Myocyte (in vitro differentiated cells): ENCODE measurements at regions not wholly inside any gene's neighbourhood (a gene's known extent, or its start where the extent isn't known, plus 50 kb on each side); places are given as distances from the start of the nearest gene placed in this dataset.

Experiments
- DNase-seq: peaks from one replicate; pipeline ENCODE4 v3.0.0-alpha.2; 2012; ENCODE audit warnings: low read depth

DNA sequence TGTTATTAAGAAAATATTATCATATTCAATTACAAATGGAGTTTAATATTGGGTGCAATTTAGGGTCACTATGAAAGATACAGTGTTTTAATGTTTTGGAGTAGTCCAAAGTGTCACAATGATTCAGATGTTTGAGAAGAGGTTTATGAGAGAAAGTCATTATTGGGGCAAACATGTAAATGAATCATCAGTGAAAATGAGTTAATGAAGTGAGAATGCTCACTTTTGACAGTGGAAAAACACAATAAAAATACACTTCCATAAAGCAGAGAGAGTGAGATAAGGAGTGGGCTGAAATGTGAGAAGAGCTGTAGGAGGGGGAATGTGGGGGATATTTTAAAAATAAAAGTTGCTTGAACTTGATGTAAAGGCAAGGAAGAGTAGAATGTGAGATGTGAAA is 957.1 kb downstream of the PCDH18 start:
- DNase-seq, result no peak

- DNase-seq, result no peak
Observed at GRCh38 chr4:136573460-136573859, 958.8 kb downstream of the PCDH18 start.

DNA sequence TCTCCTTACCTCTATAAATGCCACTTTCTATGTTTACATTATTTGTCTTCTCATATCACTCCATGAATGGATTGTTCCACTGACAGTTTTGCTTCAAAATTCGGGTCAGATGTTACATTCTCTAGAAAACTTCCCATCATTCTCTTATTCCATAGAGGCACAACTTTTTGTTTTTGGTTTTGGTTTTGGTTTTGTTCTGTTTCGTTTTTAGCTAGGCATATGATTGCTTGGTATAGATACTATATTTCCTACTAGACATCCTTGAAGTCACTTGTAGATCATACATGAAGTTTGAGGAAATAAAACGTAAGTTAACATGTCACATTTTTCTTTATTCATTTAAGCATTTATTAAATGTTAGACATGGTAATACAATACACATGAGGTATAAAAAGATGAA is 961.0 kb downstream of the PCDH18 start:
- no peak for DNase-seq

GRCh38 chr4:136562834-136563233 is 969.5 kb downstream of the PCDH18 start:
- no peak for DNase-seq

GRCh38 chr4:136558940-136559494 is 973.3 kb downstream of the PCDH18 start:
- DNase-seq, result peak; percentile 8

- no peak for DNase-seq
Observed at GRCh38 chr4:136557396-136557795, 974.9 kb downstream of the PCDH18 start.

DNA sequence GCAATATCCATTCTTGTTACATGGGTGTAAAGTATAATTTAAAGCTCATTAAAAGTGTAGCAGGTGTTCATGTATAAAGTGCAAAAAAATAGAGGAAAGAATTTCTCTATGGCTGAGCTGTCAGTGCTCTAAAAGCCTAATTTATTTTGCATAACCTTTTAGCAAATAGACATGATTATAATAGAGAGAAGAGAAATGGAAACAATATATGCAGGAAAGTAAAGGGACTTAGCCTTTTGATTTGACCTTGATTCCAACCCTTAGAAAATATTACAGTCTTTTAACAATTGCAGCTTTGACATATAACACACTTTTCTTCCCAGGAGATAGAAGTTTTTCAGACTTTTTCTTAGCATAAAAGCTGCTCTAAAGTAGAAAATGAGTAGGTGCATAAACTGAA is 978.3 kb downstream of the PCDH18 start:
- DNase-seq, result no peak

- DNase-seq, result no peak
Observed at GRCh38 chr4:136551753-136552152, 980.5 kb downstream of the PCDH18 start.

- no peak for DNase-seq
Observed at GRCh38 chr4:136540747-136541146, 991.5 kb downstream of the PCDH18 start.

DNA sequence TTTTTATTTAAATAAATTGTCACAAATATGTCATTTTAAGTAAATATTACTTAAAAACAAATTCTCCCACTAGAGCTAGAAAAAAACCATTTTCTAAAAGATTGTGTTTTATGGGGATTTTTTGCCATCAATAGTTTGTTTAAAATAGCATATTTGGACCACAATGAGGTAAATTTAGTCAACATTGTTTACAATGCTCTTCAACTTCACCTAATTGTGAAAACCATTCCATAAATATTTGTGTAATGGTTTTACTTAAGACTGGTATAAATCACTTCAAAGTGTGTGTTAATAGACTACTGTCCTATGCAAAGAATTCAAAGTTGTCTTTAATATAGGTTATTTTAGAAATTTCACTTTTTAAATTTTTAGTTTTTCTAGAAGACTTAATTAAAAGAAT is 1004.2 kb downstream of the PCDH18 start:
- DNase-seq, result no peak

GRCh38 chr4:136526517-136526916 is 1005.8 kb downstream of the PCDH18 start:
- peak; percentile 1 for DNase-seq

GRCh38 chr4:136524039-136524438 is 1008.3 kb downstream of the PCDH18 start:
- no peak for DNase-seq

DNA sequence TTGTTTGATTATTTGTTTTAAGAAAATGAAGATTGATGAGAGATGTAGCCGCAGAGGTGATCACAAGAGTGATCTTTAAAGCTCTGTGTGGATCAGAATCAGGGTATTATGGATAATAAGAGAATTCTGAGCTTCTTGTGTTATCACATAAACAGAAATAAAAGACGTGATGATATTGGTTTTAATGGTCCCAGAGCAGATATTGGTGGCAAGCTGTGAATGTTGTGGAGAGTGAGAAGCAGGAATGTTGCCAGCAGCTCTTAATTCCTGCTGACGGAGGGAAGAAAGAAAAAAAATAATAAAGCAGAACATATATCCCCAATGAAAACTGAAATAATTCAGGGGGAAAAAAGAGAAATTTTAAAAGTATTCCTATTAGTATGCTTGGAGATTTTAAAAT is 1015.9 kb downstream of the PCDH18 start:
- no peak for DNase-seq

- DNase-seq, result no peak
Observed at GRCh38 chr4:136505020-136505419, 1027.3 kb downstream of the PCDH18 start.

DNA sequence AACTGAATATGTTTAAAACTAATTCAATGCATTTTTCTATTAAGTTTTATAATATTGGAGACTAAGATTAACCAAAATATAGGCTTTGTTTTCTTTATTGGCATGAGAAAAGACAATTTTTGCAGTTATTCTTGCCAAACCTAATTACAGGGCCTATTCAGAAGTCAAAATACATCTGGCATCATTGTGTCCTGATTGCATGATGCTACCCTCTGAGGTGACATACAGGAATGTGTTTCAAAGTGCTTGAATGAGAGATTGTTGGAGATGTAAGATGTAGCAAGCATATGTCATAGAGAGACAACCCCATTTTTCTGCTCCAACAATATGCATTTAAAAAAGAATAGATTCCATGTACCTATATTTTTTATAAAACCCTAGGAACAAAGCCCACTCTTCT is 1036.4 kb downstream of the PCDH18 start:
- no peak for DNase-seq

DNA sequence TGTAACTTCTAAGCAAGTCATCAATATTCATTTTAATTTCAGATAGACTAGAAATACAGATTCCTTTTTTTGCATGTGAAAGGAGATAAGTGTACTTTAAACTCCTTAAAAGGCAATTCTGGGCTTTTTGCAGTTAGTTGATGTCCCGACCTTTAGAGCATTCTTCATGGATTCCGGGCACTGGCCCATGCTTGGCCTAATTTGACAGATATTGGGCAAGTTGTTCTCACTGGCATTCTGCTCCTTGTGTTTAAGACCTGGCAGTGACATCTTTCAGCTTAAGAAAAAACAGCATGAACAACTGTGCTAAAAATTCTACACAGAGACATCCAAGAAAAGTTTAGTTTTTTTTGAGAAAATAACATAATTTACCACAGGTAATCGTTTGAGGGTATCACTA is 1037.2 kb downstream of the PCDH18 start:
- DNase-seq, result no peak

DNA sequence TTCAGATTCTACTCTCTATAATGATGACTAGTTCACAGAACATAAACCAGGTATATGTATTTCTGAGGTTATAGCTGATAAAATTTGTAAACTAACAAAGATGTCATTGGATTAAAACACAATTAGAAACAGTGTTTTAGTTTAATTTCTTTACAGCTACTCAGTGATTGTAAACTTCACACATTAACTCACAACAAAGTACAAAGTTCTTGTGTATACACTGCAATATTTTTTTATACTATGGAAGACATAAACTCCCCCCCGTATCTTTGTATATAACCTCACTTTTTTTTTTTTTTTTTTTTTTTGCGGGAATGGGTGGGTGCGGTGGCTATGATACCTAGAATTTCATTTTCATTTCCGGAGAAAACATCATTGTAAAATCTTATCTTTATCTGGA is 1043.2 kb downstream of the PCDH18 start:
- DNase-seq, result no peak

- DNase-seq, result no peak
Observed at GRCh38 chr4:136484996-136485395, 1047.3 kb downstream of the PCDH18 start.

DNA sequence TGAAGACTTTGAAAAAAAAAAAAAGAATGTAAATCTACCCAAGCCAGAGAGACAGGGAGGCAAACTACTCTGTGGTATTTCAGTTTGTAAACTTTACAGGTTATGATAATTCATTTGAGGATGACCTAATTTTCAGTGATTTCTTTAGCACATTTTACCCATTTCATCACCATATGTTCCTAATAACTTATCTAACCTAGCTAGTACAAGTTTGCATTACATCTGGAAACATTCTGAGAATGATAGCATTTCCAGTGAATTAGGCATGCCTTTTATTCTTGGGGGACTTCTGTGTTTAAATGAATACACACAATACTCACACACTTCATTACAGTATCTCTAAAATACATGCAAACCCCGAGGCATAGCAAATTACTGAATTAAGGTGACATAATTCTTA is 1055.5 kb downstream of the PCDH18 start:
- no peak for DNase-seq

DNA sequence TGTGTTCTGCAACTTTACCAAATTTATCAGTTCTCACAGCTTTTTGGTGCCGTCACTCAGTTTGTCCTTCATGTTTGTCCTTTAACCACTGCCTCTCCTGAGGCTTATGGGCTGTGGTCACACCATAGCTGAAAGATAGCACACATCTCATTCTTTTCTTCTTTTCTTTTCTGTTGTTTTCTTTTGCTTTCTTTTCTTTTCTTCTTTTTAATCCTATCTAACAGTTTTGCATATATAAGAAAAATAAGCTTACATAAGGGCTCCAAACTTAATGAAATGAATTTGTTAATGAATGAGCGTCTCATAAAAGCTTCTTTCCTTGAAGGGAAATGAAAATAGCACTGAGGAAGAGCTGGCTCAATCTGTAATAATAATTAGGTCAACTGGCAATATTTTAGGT is 1061.2 kb downstream of the PCDH18 start:
- DNase-seq, result no peak

- DNase-seq, result no peak
Observed at GRCh38 chr4:136465691-136466090, 1066.6 kb downstream of the PCDH18 start.

GRCh38 chr4:136463941-136464340 is 1068.4 kb downstream of the PCDH18 start:
- DNase-seq, result no peak

- no peak for DNase-seq
Observed at GRCh38 chr4:136461533-136461932, 1070.8 kb downstream of the PCDH18 start.

DNA sequence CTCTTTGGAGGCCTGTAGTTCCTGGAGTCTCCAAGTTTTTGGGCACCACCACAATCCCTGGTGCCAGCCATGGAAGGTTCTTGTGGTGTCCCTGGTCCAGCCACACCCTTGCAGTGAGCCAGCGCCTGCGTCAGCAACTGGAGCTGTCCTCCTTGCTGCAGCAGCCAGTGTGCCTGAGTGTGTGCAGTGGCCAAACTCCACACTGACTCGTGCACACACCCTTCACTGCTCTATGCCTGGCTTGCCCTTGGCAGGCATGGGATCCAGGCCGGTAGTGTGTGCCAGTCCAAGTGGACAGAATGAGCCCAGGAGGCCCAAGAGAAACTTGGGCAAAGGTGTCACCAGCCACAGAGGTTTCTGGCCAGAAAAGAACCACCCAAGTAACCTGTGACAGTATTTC is 1074.0 kb downstream of the PCDH18 start:
- no peak for DNase-seq
